ENCODE measurements at regions not wholly inside any gene's neighbourhood (a gene's known extent, or its start where the extent isn't known, plus 50 kb on each side); places are given as distances from the start of the nearest gene placed in this dataset.

DNA sequence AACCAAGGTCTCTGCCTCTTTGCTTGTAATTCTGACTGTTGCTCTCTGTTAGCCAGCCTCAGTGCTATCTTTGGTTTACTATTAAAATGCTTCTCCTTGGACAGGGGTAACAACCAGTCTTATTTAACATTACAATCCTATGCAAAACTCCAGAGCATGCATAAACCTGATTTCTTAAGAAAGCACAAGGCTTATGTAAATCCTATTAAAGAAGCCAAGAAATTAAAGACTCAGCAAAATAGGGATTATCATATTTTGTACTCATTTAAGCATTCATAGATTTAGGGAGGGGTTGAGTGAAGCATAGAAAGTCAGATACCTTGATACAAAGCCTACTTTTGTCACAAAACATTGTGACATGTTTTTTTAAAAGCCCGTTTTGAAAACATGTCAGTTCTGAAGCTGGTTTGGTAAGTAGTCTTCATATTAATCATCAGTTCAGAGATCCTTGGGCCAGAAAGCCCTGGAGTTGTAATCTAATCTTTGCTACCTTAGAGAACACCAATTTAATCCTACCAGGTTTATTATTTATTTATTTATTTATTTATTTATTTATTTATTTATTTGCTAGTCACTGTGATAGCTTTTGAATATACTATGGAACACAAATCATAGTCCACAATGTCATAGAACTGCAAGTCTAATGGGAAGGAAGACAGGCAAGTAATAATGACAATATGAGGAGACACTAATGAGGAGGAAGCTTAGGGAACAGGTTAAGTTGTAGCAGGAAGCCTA lies 158.0 kb upstream of the HNMT start:
- no peak overlapping the region for H3K27ac Mint-ChIP-seq
- no peak for ATAC-seq
- peaks cover 0 to 12% of the 10 kb centered on the region in 2 donors for H3K36me3 Mint-ChIP-seq
- no peak for DNase-seq (ENCODE audit: low spot score in 2 of 2)
- peaks cover 8 to 14% of the 10 kb centered on the region in 2 donors for H3K9me3 Mint-ChIP-seq

DNA sequence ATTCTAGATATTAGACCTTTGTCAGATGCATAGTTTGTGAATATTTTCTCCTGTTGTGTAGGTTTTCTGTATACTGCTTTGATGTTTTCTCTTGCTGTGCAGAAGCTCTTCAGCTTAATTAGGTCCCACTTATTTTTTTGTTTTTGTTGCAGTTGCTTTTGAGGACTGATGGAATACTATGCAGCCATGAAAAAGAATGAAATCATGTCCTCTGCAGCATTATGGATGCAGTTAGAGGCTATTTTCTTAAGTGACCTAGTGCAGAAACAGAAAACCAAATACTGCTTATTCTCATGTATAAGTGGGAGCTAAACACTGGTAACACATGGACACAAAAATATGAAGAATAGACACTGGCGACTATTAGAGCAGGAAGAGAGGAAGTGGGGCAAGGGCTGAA lies 155.0 kb upstream of the HNMT start:
- no peaks in the 10 kb centered on the region for H3K36me3 Mint-ChIP-seq
- DNase-seq (ENCODE audit: low spot score in 2 of 2) (no peak), ATAC-seq (no peak)
- H3K27ac Mint-ChIP-seq = no peak overlapping the region
- H3K9me3 Mint-ChIP-seq = peaks cover 4% of the 10 kb centered on the region in 2 donors

DNA sequence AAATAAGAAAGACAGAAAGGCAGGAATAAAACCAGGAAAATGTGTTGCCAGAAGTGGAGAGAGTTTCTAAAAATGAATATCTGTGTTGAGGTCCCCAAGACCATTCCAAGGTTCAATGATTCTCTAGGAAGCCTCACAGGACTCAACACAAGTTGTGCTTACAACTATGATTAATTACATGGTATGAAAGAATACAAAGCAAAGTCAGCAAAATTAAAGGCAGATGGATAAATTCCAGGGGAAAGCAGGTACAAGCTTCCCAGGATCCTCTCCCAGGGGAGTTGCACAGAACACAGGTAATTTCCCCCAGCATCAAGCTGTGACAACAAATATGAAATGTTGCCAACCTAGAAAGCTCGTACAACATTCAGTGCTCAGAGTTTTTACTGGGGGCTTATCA lies 154.4 kb upstream of the HNMT start:
- ATAC-seq (no peak), DNase-seq (ENCODE audit: low spot score in 2 of 2) (no peak)
- Mint-ChIP-seq H3K9me3 (peaks cover 4% of the 10 kb centered on the region in 2 donors), H3K36me3 (no peaks in the 10 kb centered on the region), H3K27ac (no peak overlapping the region)

DNA sequence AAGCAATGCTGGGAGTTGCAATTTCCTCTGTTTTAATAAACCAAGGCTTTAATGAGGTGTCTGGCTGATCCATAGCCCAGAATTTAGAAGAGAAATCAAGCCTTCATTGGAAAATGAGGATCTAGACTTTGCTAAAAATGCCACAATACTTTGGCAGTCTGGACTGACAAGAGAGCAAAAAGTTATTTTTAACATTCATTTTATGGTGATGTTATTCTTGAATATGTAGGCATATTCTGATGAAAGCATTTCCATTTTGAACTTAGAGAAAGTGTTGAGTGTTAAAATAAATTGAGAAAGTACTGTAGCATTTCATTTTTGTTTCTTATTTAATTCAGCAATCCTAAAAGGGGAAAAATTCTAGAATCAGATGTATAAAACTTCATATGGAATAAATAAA lies 151.8 kb upstream of the HNMT start:
- H3K36me3 Mint-ChIP-seq = no peaks in the 10 kb centered on the region
- ATAC-seq (no peak), DNase-seq (ENCODE audit: low spot score in 2 of 2) (no peak)
- no peak overlapping the region for H3K27ac Mint-ChIP-seq
- H3K9me3 Mint-ChIP-seq = peaks cover 4% of the 10 kb centered on the region in 2 donors

DNA sequence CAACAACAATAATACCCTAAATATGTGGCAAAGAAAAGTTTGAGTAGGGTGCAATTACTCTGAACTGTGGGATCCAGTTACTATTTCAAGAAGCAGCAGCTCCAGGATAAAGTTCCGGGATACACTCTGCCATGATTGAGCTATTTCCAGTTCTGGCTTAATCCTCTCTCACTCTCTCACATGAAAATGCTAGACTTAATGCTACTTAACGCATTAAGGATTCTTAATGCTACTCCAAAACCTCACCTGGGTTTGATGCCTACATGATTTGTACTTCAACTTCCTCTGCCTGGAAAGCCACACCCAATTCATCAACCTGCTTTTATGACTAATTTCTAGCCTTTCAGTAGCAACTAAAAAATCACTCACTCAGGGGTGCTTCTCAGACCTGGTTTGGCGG lies 151.1 kb upstream of the HNMT start:
- no peaks in the 10 kb centered on the region for H3K36me3 Mint-ChIP-seq
- H3K27ac Mint-ChIP-seq = no peak overlapping the region
- H3K9me3 Mint-ChIP-seq = peaks cover 4% of the 10 kb centered on the region in 2 donors
- ATAC-seq (peak in 1 of 2 donors; percentile 28), DNase-seq (ENCODE audit: low spot score in 2 of 2) (no peak)

DNA sequence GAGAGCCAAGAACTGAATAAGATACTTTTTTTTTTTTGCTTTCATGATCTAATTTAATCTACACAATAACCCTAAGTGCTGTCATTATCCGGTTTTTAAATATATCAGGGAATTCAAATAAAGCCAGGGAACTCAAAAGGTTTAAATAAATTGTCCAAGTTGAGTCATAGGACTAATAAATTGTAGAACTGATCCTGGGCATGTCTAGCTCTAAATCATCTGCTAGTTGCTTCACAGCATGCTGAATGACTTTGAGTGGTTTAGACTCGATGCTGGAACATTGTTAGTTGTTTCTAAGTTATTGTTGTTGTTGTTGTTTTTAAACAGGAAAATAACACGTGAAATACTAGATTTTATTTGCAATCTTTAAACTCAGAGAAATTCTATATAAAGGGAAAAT lies 147.2 kb upstream of the HNMT start:
- no peak for DNase-seq (ENCODE audit: low spot score in 2 of 2)
- ATAC-seq = no peak
- H3K36me3 Mint-ChIP-seq = no peaks in the 10 kb centered on the region
- no peak overlapping the region for H3K27ac Mint-ChIP-seq
- H3K9me3 Mint-ChIP-seq = no peaks in the 10 kb centered on the region

DNA sequence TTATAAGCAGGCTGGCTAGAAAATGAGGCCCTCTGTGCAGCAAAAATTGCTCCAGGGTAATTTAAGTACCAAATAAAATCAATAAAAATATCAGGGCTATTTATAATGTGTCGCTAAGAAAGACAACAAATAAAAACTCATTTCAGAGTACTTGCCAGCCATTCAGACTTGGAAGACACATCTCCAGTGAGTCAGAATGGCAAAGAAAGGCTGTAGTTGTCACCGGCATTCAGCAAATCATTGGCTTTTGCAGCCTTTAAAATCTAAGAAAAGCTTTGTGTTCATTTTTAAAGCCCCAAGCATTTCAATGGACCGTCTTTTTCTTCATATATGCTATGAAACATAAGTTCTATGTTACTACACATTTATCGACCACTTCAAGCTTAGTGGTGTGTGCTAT lies 141.1 kb upstream of the HNMT start:
- H3K27ac Mint-ChIP-seq = no peak overlapping the region
- H3K9me3 Mint-ChIP-seq = peaks cover 0 to 3% of the 10 kb centered on the region in 2 donors
- H3K36me3 Mint-ChIP-seq = no peaks in the 10 kb centered on the region
- no peak for DNase-seq (ENCODE audit: low spot score in 2 of 2)
- ATAC-seq = no peak

DNA sequence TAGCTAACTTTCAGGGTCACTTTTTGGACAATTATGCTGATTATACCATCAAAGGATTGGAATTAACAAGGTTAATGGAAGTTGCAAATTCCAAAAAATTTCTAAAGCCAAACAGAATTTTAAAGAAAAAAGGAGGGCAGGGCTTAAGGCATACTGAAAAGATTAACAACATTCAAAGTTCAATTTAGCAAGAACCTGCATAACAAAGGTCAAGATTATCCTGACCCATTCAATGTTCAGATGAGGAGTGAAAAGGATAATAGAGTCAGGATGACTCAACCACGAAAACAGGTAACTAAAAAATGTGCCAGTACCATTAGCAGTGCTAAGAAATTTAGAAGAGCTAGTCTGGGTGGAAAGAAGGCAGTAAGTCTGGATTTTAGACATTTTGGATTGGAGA lies 139.8 kb upstream of the HNMT start:
- Mint-ChIP-seq H3K36me3 (no peaks in the 10 kb centered on the region), H3K9me3 (peaks cover 0 to 3% of the 10 kb centered on the region in 2 donors), H3K27ac (no peak overlapping the region)
- no peak for DNase-seq (ENCODE audit: low spot score in 2 of 2)
- ATAC-seq = no peak

DNA sequence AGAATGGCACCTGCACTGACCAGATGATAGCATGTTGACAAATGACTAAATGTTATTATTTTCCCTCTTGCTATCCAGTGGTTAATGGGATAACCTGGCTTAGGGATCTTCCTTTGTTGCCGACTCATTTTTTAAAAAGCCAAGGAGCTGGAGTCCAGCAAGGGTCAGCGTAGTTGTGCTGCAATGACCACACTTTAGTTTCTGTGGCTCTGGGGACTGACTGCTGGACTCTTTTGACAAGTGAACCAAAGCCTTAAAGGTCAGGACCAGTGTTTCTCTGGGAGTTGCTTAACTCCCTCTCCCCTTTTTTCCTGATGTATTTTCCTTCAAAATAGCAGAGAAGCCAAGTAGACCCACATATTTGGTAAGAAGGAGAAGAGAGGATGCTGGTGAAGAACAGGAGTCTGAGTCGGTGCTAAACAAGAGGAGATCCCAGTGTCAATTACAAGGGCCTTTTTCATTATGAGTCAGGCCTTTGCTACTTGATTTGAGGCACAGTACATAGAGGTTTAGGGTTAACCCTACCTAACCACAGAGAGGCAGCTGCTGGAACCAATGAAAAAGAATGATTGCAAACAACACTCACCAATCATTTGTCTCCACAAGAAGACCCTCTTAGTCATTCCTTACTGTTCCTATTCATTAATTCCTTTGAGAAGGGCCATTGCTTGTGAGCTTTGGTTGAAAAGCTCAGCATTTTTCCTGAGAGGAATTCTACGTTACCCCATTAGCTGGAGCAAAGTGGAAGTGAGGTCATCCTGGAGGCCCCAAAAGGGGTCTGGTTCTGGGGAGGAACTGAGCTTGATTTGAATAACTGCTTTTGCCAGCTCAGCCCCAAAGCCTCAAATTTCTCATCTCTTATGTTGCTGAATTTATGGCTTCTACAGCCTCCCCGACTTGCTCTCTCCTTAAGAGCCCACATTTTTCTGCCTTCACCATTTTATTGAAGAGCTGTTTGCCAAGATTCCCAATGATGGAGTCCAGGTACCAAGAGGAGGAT lies 137.6 kb upstream of the HNMT start:
- peaks cover 0 to 3% of the 10 kb centered on the region in 2 donors for H3K9me3 Mint-ChIP-seq
- DNase-seq (ENCODE audit: low spot score in 2 of 2) = no peak
- H3K36me3 Mint-ChIP-seq = no peaks in the 10 kb centered on the region
- no peak overlapping the region for H3K27ac Mint-ChIP-seq
- ATAC-seq = peak; percentile 9 to 94

DNA sequence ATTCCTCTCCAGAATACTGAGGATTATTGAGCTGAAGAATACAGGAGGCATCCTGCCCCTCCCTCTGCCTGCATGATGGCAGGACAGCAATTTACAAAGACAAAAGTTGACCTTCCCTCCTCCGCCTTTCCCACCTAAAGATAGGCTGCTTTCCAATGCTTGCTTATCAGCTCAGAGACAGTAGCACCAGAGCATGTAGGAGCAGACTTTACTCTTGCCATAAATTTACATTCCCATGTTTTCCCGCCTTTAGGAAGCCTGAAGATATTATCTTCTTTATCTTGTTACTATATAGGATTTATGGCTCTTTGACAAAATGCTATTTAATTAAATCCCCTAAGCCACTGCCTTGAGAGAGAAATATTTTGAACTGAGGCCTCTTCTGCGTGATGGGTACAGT lies 135.6 kb upstream of the HNMT start:
- no peak for DNase-seq (ENCODE audit: low spot score in 2 of 2)
- no peak overlapping the region for H3K27ac Mint-ChIP-seq
- ATAC-seq = no peak
- H3K9me3 Mint-ChIP-seq = no peaks in the 10 kb centered on the region
- H3K36me3 Mint-ChIP-seq = no peaks in the 10 kb centered on the region

DNA sequence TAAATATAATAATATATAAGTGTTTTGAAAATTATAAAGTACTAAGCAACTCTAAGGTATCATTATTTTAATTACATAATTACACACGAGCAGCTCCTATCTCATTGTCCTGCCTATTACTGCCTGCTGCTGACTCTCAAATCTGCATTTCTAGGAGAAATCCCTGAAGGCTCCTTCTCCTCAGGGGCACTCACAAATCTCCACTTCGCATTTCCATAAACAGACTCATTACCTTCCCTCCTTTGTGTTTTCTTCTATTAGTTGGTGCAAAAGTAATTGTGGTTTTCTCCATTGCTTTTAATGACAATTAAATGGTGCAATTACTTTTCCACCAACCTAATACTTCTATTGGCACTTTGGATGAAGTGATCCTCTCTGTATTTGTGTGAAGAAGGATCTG lies 135.0 kb upstream of the HNMT start:
- no peak for ATAC-seq

DNA sequence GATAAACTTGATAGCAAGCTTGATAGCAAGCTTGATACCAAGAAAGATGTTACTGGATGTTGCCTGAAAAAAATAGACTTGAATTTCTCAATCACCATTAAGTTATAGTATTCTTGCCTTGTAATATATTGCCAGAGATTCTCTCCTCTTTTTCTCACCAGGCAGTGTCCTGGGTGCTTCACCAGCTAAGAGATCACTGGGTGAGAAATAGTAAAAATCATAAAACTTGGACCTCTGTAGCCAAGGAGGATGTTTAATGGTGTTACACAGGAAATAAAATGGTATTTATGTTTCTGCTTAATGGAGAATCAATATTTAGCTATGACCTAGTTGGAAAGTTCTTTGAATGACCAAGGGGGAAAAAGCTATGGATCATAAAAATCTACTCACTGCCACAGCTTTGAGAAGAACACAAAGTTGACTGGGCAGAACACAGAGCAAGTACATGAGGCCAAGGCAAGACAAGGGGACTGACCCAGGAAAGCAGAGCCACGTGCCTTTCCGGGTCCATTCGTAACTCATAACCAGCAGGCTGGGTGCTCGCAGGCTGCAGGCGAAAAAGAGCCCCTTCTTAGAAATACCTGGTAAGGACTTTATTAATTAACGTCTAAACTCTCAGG lies 129.4 kb upstream of the HNMT start:
- DNase-seq (ENCODE audit: low spot score in 2 of 2) = no peak
- Mint-ChIP-seq H3K27ac (no peak overlapping the region), H3K9me3 (no peaks in the 10 kb centered on the region), H3K36me3 (no peaks in the 10 kb centered on the region)
- ATAC-seq = no peak

More for the DNA sequence above, 135.0 kb upstream of the HNMT start:
- H3K36me3 Mint-ChIP-seq = no peaks in the 10 kb centered on the region
- H3K9me3 Mint-ChIP-seq = no peaks in the 10 kb centered on the region
- no peak for DNase-seq (ENCODE audit: low spot score in 2 of 2)
- H3K27ac Mint-ChIP-seq = no peak overlapping the region

DNA sequence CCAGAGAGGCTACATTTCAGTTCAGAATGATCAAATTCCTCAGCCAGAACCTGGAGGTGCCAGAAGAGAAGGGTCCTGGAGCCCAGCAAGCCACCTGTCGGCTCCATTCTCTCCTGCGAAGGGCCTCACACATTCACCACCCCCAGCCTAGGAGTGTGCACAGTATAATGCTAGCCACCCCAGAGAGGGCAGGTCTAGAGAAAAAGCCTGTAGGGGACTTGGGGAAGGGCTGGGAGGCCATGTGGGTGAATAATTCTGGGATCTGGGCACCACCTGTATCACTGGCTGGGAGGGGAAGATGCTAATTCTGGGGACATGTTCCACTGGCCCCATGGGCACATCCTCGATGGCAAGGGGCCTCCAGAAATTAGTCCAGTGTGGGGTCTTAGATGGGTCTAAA lies 127.6 kb upstream of the HNMT start:
- no peaks in the 10 kb centered on the region for H3K9me3 Mint-ChIP-seq
- no peaks in the 10 kb centered on the region for H3K36me3 Mint-ChIP-seq
- no peak for DNase-seq (ENCODE audit: low spot score in 2 of 2)
- no peak overlapping the region for H3K27ac Mint-ChIP-seq
- ATAC-seq = no peak

DNA sequence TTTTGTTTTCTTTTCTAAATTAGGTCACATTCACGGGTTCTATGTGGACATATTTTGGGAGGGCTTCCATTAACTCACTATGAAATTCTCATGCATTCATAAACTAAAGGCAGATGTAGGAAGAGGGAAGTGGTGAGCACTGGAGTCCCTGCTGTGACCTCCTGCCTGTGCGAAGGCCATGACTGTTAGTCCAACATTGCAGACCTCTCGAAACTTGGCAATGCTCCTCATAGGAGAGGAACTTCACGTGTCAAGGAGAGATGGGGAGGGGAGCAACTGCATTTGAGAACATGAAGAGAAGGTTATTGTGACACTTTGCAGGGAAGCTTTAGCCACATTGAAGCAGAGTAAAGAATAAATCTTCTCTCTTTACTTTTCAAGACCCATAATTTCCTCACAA lies 126.4 kb upstream of the HNMT start:
- ATAC-seq (no peak), DNase-seq (ENCODE audit: low spot score in 2 of 2) (no peak)
- no peaks in the 10 kb centered on the region for H3K9me3 Mint-ChIP-seq
- no peaks in the 10 kb centered on the region for H3K36me3 Mint-ChIP-seq
- no peak overlapping the region for H3K27ac Mint-ChIP-seq

DNA sequence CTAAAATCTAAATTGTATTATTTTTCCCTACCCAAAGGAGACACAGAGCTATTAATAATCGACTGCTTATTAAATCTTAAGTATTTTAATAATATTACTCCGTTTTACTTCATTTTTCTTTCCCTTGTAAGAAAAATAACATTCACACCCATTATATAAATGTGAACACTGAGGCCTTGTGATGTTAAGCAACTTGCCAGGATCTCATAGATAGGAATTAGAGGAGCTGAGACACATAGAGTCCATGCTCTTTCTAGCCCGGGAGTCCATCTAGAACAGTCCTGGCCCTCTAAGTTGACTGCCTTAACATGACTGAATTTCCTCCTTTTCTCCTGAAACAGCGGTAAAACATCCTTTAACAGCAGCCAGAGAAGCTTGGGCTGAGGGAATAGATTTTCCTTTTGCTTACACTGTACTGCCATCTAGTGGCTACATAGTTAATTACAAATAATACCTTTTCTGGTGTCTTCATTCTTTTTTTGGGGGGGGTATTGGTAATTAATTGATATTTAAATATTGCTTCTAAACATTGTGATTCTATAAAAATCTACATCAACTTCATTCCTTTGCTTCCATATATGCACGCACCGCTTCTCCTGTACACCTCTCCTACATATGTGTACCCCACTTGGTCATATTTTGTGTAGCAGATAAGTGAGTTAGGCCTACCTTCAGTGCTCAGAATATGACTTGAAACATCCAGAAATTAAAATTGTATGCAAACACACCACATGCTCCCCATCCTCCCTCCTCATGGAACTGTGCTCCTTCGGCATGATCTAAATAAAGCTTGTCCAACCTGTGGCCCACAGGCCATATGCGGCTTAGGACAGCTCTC lies 125.8 kb upstream of the HNMT start:
- ATAC-seq (peak in 1 of 2 donors; percentile 35), DNase-seq (ENCODE audit: low spot score in 2 of 2) (no peak)
- Mint-ChIP-seq H3K9me3 (no peaks in the 10 kb centered on the region), H3K36me3 (no peaks in the 10 kb centered on the region), H3K27ac (no peak overlapping the region)

DNA sequence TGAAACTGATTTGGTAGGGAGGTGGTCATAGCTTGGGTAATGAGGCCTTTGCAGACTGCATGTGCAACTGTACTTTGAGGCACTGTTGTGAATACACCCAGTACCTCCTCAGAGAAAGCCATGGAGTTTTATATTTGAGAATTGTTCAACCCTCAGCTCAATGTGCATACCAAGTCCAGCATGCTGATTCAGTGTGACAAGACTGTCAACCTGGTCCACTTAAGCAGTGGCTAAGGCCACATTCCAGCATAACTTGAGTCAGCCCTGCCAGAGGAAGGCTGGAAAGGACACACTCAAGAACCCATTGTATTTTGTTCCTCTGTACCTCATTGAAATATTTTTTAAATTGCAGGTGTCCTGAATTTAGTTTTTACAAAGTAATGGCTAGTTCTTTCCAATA lies 121.8 kb upstream of the HNMT start:
- Mint-ChIP-seq H3K27ac (no peak overlapping the region), H3K9me3 (no peaks in the 10 kb centered on the region), H3K36me3 (no peaks in the 10 kb centered on the region)
- no peak for ATAC-seq
- no peak for DNase-seq (ENCODE audit: low spot score in 2 of 2)
